K562 (cell line): ENCODE measurements at regions not wholly inside any gene's neighbourhood (a gene's known extent, or its start where the extent isn't known, plus 50 kb on each side); places are given as distances from the start of the nearest gene placed in this dataset.

Experiments
- FOXJ3 ChIP-seq: sonication (generic); formaldehyde crosslinking; IDR thresholded peaks from 2 replicates; pipeline ENCODE4 v1.4.0; 2020; ENCODE audit warnings: mild to moderate bottlenecking, missing genetic modification reagents
- FOXK2 ChIP-seq, 2 experiments: fragments of 450-650 bp; IDR thresholded peaks in 1 of 2; conservative IDR thresholded peaks in 1 of 2; 2 replicates each; pipeline ENCODE4 v1.6.1; 2016; ENCODE audit warnings: low read depth in 2 of 2, mild to moderate bottlenecking in 1 of 2
- NKRF ChIP-seq: fragments of 450-650 bp; IDR thresholded peaks from 2 replicates; pipeline ENCODE4 v1.6.1; 2016; ENCODE audit warnings: borderline replicate concordance
- POLR2A ChIP-seq: fragments of 450-650 bp; conservative IDR thresholded peaks from 2 replicates; pipeline ENCODE4 v1.6.1; 2016
- ZNF146 ChIP-seq: IDR thresholded peaks from one replicate; pipeline ENCODE4 v1.6.1; 2018; ENCODE audit warnings: missing compliant biosample characterization; ENCODE audit not compliant: unreplicated experiment
- ZNF232 ChIP-seq: sonication (generic); formaldehyde crosslinking; IDR thresholded peaks from 2 replicates; pipeline ENCODE4 v1.8.0; 2022; ENCODE audit warnings: mild to moderate bottlenecking, missing genetic modification reagents
- ZNF668 ChIP-seq: fragments of 250-450 bp; sonication (Bioruptor Pico); IDR thresholded peaks from 2 replicates; pipeline ENCODE4 v1.8.0; 2022; ENCODE audit warnings: mild to moderate bottlenecking, inconsistent platforms
- TF ChIP-seq, protein P1 (sequence below), 3 experiments: IDR thresholded peaks in 2 of 3; conservative IDR thresholded peaks in 1 of 3; 2 replicates each; pipeline ENCODE4 v1.5.1; 2011 to 2012; ENCODE audit warnings: low read length in 3 of 3, mild to moderate bottlenecking in 3 of 3, control low read depth in 2 of 3, improper control_type of control experiment in 1 of 3, inconsistent platforms in 1 of 3, low read depth in 1 of 3, mixed read lengths in 1 of 3, moderate library complexity in 1 of 3; ENCODE audit not compliant: insufficient read depth in 2 of 3

- no peak for TF ChIP-seq ZNF668
- TF ChIP-seq, protein P1, sequence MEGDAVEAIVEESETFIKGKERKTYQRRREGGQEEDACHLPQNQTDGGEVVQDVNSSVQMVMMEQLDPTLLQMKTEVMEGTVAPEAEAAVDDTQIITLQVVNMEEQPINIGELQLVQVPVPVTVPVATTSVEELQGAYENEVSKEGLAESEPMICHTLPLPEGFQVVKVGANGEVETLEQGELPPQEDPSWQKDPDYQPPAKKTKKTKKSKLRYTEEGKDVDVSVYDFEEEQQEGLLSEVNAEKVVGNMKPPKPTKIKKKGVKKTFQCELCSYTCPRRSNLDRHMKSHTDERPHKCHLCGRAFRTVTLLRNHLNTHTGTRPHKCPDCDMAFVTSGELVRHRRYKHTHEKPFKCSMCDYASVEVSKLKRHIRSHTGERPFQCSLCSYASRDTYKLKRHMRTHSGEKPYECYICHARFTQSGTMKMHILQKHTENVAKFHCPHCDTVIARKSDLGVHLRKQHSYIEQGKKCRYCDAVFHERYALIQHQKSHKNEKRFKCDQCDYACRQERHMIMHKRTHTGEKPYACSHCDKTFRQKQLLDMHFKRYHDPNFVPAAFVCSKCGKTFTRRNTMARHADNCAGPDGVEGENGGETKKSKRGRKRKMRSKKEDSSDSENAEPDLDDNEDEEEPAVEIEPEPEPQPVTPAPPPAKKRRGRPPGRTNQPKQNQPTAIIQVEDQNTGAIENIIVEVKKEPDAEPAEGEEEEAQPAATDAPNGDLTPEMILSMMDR (IDR thresholded peaks at IDR 0.05 in 2 of 3, conservative IDR thresholded peaks at IDR 0.05 in 1 of 3; ENCODE audit: insufficient read depth in 2 of 3, low read depth in 1 of 3, low read length in 3 of 3), result no peak
- TF ChIP-seq POLR2A, result no peak
- TF ChIP-seq FOXK2 (conservative IDR thresholded peaks at IDR 0.05 in 1 of 2, IDR thresholded peaks at IDR 0.05 in 1 of 2; ENCODE audit: low read depth in 2 of 2), result no peak
- TF ChIP-seq FOXJ3 (CRISPR knock-in tag), result no peak
- TF ChIP-seq NKRF, result no peak
- TF ChIP-seq ZNF146, result no peak
- no peak for TF ChIP-seq ZNF232 (CRISPR knock-in tag)
These were observed 84.9 kb upstream of the CLMN start for GRCh38 chr14:95404583-95404982.
